HepG2 (cell line): ENCODE measurements at regions not wholly inside any gene's neighbourhood (a gene's known extent, or its start where the extent isn't known, plus 50 kb on each side); places are given as distances from the start of the nearest gene placed in this dataset.

Experiments
- ATAC-seq: fragments of 200-7000 bp; cut with Tn5 transposase; 3 replicates; pipeline ENCODE4 v1.9.1; 2020; ENCODE audit warnings: mild to moderate bottlenecking, moderate library complexity
- BruUV-seq: library from RNA; stranded (reverse); fragments of 400-500 nt; replicated peaks from 2 replicates; lab custom pipeline; 2021; lab: Mats Ljungman, UMichigan
- CTCF ChIA-PET: fragments of 300-600 bp; formaldehyde crosslinking; extraction: SDS; loops from one replicate; lab custom pipeline; 2021; ENCODE audit warnings: low total read pairs, inconsistent platforms, low intra/inter-chr PET ratio; lab: Yijun Ruan, JAX
- POLR2A ChIA-PET: fragments of 350-600 bp; sonication (Branson Sonifier 250); formaldehyde crosslinking; loops from one replicate; lab custom pipeline; 2020; ENCODE audit warnings: antibody characterized with exemption, inconsistent platforms; lab: Yijun Ruan, JAX
- DNase-seq: peaks from one replicate; pipeline ENCODE4 v3.0.0-alpha.2; 2015; ENCODE audit warnings: low spot score
- FAIRE-seq: peaks from 3 replicates; lab custom pipeline; 2011; peaks lifted over from hg19 to GRCh38; lab: Jason Lieb, UNC
- H2AFZ ChIP-seq: one replicate; pipeline ENCODE4 v1.6.1; 2011; ENCODE audit warnings: low read length, inconsistent platforms
- H3K27ac ChIP-seq: fragments of 300-600 bp; 3 replicates; pipeline ENCODE4 v1.8.0; 2011; ENCODE audit warnings: mixed run types, mild to moderate bottlenecking, mixed read lengths, low read length, inconsistent platforms; ENCODE audit not compliant: insufficient read depth; ENCODE audit errors: extremely low read length
- H3K27me3 ChIP-seq, 2 experiments: fragments of 200-600 bp in 1 of 2; 2 replicates in 1 of 2; 3 replicates in 1 of 2; pipeline versions ENCODE4 v1.6.0 to v1.8.0; 2011; ENCODE audit warnings: low read length in 2 of 2, mild to moderate bottlenecking in 2 of 2, moderate library complexity in 2 of 2, inconsistent platforms in 1 of 2; ENCODE audit not compliant: insufficient read depth in 2 of 2, control insufficient read depth in 1 of 2
- H3K36me3 ChIP-seq, 2 experiments: fragments of 200-600 bp in 1 of 2; replicated peaks in 1 of 2; 2 replicates in 1 of 2; 3 replicates in 1 of 2; pipeline versions ENCODE4 v1.5.1 to v1.8.0; 2011; ENCODE audit warnings: low read length in 2 of 2, inconsistent platforms in 1 of 2; ENCODE audit not compliant: insufficient read depth in 2 of 2, control insufficient read depth in 1 of 2
- H3K4me1 ChIP-seq: 2 replicates; pipeline ENCODE4 v1.5.1; 2012; ENCODE audit warnings: low read length, inconsistent platforms; ENCODE audit not compliant: insufficient read depth
- H3K4me2 ChIP-seq: 2 replicates; pipeline ENCODE4 v1.6.0; 2011; ENCODE audit warnings: low read depth, low read length, inconsistent platforms
- H3K4me3 ChIP-seq, 3 experiments: fragments of 200-600 bp in 1 of 3; sonication (generic), shearing (Covaris generic) in 1 of 3; replicated peaks in 1 of 3; 2 replicates each; pipeline ENCODE4 v1.5.1; 2011 to 2016; ENCODE audit warnings: low read length in 3 of 3, inconsistent platforms in 2 of 3, low read depth in 2 of 3, mild to moderate bottlenecking in 2 of 3, control low read depth in 1 of 3, mixed read lengths in 1 of 3; ENCODE audit not compliant: insufficient read depth in 1 of 3
- H3K79me2 ChIP-seq: one replicate; pipeline ENCODE4 v1.6.1; 2011; ENCODE audit warnings: low read length, inconsistent platforms; ENCODE audit not compliant: insufficient read depth
- H3K9ac ChIP-seq: 2 replicates; pipeline ENCODE4 v1.6.0; 2011; ENCODE audit warnings: mild to moderate bottlenecking, low read depth, low read length, inconsistent platforms; ENCODE audit not compliant: insufficient read depth
- H3K9me3 ChIP-seq: 2 replicates; pipeline ENCODE4 v1.5.1; 2012; ENCODE audit warnings: mild to moderate bottlenecking, low read length
- H4K20me1 ChIP-seq: 2 replicates; pipeline ENCODE4 v1.6.0; 2011; ENCODE audit warnings: inconsistent platforms, mild to moderate bottlenecking, low read length, moderate library complexity; ENCODE audit not compliant: insufficient read depth
- ASH2L ChIP-seq: fragments of 300-600, 200-600 bp; sonication (generic); IDR thresholded peaks from 2 replicates; pipeline ENCODE4 v1.7.0; 2017; ENCODE audit warnings: low read depth, mild to moderate bottlenecking, moderate library complexity, mixed read lengths, low read length; ENCODE audit not compliant: insufficient read length
- CCAR2 ChIP-seq: fragments of 200-400 bp; formaldehyde crosslinking; optimal IDR thresholded peaks from 2 replicates; pipeline ENCODE3; 2018; ENCODE audit warnings: low read depth, mild to moderate bottlenecking, low read length, moderate library complexity
- CENPX ChIP-seq: sonication (generic); formaldehyde crosslinking; IDR thresholded peaks from 2 replicates; pipeline ENCODE4 v1.9.0; 2021; ENCODE audit warnings: mild to moderate bottlenecking, missing genetic modification reagents, moderate library complexity
- CHD4 ChIP-seq: fragments of 200-600 bp; sonication (generic); IDR thresholded peaks from 2 replicates; pipeline ENCODE4 v1.7.0; 2017; ENCODE audit warnings: mild to moderate bottlenecking, low read length, borderline replicate concordance
- FOXP1 ChIP-seq, 2 experiments: fragments of 450-650 bp in 1 of 2; IDR thresholded peaks; 2 replicates each; pipeline ENCODE4 v1.6.1; 2017 to 2018; ENCODE audit warnings: antibody characterized with exemption in 1 of 2
- HMG20B ChIP-seq: conservative IDR thresholded peaks from 2 replicates; pipeline ENCODE4 v1.6.1; 2016; ENCODE audit warnings: missing genetic modification reagents, missing compliant biosample characterization
- HNRNPH1 ChIP-seq: fragments of 200-400 bp; formaldehyde crosslinking; optimal IDR thresholded peaks from 2 replicates; pipeline ENCODE3; 2017; ENCODE audit warnings: mild to moderate bottlenecking, low read depth, low read length
- MED8 ChIP-seq: sonication (generic); formaldehyde crosslinking; IDR thresholded peaks from 2 replicates; pipeline ENCODE4 v1.8.1; 2023; ENCODE audit warnings: mild to moderate bottlenecking, missing genetic modification reagents; ENCODE audit not compliant: insufficient replicate concordance
- RARA ChIP-seq: IDR thresholded peaks from 2 replicates; pipeline ENCODE4 v1.6.1; 2016; ENCODE audit warnings: missing genetic modification reagents, missing compliant biosample characterization
- RBM22 ChIP-seq: fragments of 200-400 bp; formaldehyde crosslinking; optimal IDR thresholded peaks from 2 replicates; pipeline ENCODE3; 2017; ENCODE audit warnings: mild to moderate bottlenecking, low read length, moderate library complexity
- RFX1 ChIP-seq: fragments of 450-650 bp; IDR thresholded peaks from 2 replicates; pipeline ENCODE4 v1.6.1; 2017
- THAP11 ChIP-seq: IDR thresholded peaks from 2 replicates; pipeline ENCODE4 v1.6.1; 2016; ENCODE audit warnings: missing biosample characterization, missing genetic modification reagents
- THAP8 ChIP-seq: sonication (generic); formaldehyde crosslinking; IDR thresholded peaks from 2 replicates; pipeline ENCODE4 v1.5.1; 2020; ENCODE audit warnings: missing genetic modification reagents, mild to moderate bottlenecking, borderline replicate concordance
- ZNF20 ChIP-seq: sonication (generic); formaldehyde crosslinking; IDR thresholded peaks from 2 replicates; pipeline ENCODE4 v1.4.0; 2020; ENCODE audit warnings: mild to moderate bottlenecking, moderate library complexity, missing genetic modification reagents
- ZNF335 ChIP-seq: sonication (generic); formaldehyde crosslinking; IDR thresholded peaks from 2 replicates; pipeline ENCODE4 v1.4.0; 2020; ENCODE audit warnings: missing genetic modification reagents
- ZNF549 ChIP-seq: sonication (generic); formaldehyde crosslinking; IDR thresholded peaks from 2 replicates; pipeline ENCODE4 v1.5.0; 2020; ENCODE audit warnings: missing genetic modification reagents
- ZNF556 ChIP-seq: sonication (generic); formaldehyde crosslinking; IDR thresholded peaks from 2 replicates; pipeline ENCODE4 v1.4.0; 2020; ENCODE audit warnings: mild to moderate bottlenecking, missing genetic modification reagents, borderline replicate concordance
- ZSCAN5A ChIP-seq: sonication (generic); formaldehyde crosslinking; IDR thresholded peaks from 2 replicates; pipeline ENCODE4 v1.8.0; 2022; ENCODE audit warnings: mild to moderate bottlenecking, missing genetic modification reagents, borderline replicate concordance
- WGBS: methylation state at CpG from one replicate; pipeline ENCODE4 v1.1.6; 2017; ENCODE audit warnings: low lambda C conversion rate; 5-methylcytosine and 5-hydroxymethylcytosine counted together
- in situ Hi-C: cut with HindIII; loops from 2 replicates; pipeline ENCODE4 v1.10.0; 2017; ENCODE audit warnings: low pct_unique_long_range_greater_than_20kb; ENCODE audit not compliant: extremely low pct_ligation_motif_present
- intact Hi-C: fragments of 100-400 bp; cut with micrococcal nuclease; formaldehyde crosslinking; loops from one replicate; pipeline ENCODE4 v1.10.0; 2022; ENCODE audit not compliant: unreplicated experiment

- Histone ChIP-seq H3K9me3 (no peaks in the 10 kb centered on the region), H3K27me3 (no peaks in the 10 kb centered on the region), H2AFZ (no peak overlapping the region), H3K4me1 (no peaks in the 10 kb centered on the region), H3K9ac (no peak overlapping the region), H3K36me3 (no peaks in the 10 kb centered on the region), H3K4me2 (no peak overlapping the region), H4K20me1 (no peaks in the 10 kb centered on the region), H3K79me2 (no peaks in the 10 kb centered on the region)
- ATAC-seq, result no peak
- POLR2A ChIA-PET, result no interaction called here
- 12% methylated on average over 5 of the region's 5 CpGs for WGBS
- FAIRE-seq, result no peak
- in situ Hi-C loops, result no loop called here
- BruUV-seq, result no TSS peak
- TF ChIP-seq ZNF335, result no peak
- no peak for TF ChIP-seq RARA
- no peak for TF ChIP-seq ZNF556
- no peak for TF ChIP-seq THAP8 (CRISPR knock-in tag)
- no peak for TF ChIP-seq THAP11 (CRISPR knock-in tag)
- no peak for TF ChIP-seq CENPX (CRISPR knock-in tag)
- no peak for TF ChIP-seq CHD4
- TF ChIP-seq HMG20B (CRISPR knock-in tag), result no peak
- TF ChIP-seq HNRNPH1, result no peak
- no peak for TF ChIP-seq ZNF20 (CRISPR knock-in tag)
- no peak for TF ChIP-seq MED8 (CRISPR knock-in tag)
- TF ChIP-seq ASH2L, result no peak
- no peak for TF ChIP-seq ZSCAN5A (CRISPR knock-in tag)
- TF ChIP-seq RFX1, result no peak
- TF ChIP-seq FOXP1 (IDR thresholded peaks at IDR 0.05), result no peak
- no peak for TF ChIP-seq FOXP1 (CRISPR knock-in tag; IDR thresholded peaks at IDR 0.05)
- no peak for TF ChIP-seq RBM22
- no peak for TF ChIP-seq CCAR2
- no peak for TF ChIP-seq ZNF549 (CRISPR knock-in tag)
- TF ChIP-seq, all 625 proteins: peak for 0
- no peak for DNase-seq
- intact Hi-C loops, result no loop called here
- CTCF ChIA-PET, result no interaction called here
- Histone ChIP-seq H3K4me3 (no peak overlapping the region), H3K27ac (no peak overlapping the region)
Observed at GRCh38 chr18:24949908-24950307, 402.1 kb downstream of the ZNF521 start.
